ENCODE measurements at regions not wholly inside any gene's neighbourhood (a gene's known extent, or its start where the extent isn't known, plus 50 kb on each side); places are given as distances from the start of the nearest gene placed in this dataset.

GRCh38 chr12:61860451-61860850, 399.8 kb upstream of the USP15 start:
- Histone ChIP-seq H4K20me1 (ENCODE audit: insufficient read depth) (no peaks in the 10 kb centered on the region), H3K9ac (no peak overlapping the region), H3K9me2 (ENCODE audit: insufficient read depth) (no peaks in the 10 kb centered on the region), H3K36me3 (ENCODE audit: low read depth) (no peaks in the 10 kb centered on the region), H2AFZ (no peak overlapping the region), H3F3A (ENCODE audit: insufficient read depth) (no peaks in the 10 kb centered on the region), H3K27me3 (replicated peaks; ENCODE audit: insufficient read depth) (no peaks in the 10 kb centered on the region), H3K9me3 (ENCODE audit: low read depth) (no peaks in the 10 kb centered on the region), H3K4me1 (ENCODE audit: insufficient read depth) (no peaks in the 10 kb centered on the region), H3K4me3 (no peak overlapping the region), H3K79me2 (ENCODE audit: insufficient read depth) (no peaks in the 10 kb centered on the region), H3K4me2 (ENCODE audit: unreplicated experiment) (no peak overlapping the region), H3K27ac (no peak overlapping the region)
- in situ Hi-C loops (cut with MboI) = no loop called here
- DNase-seq = no peak
- TF ChIP-seq EZH2 (IDR thresholded peaks at IDR 0.05; ENCODE audit: insufficient read depth, poor library complexity, severe bottlenecking) (no peak), EZH2phosphoT487 (IDR thresholded peaks at IDR 0.05; ENCODE audit: insufficient read depth, low read depth) (no peak)

- H2AFZ ChIP-seq = no peak overlapping the region
- no peaks in the 10 kb centered on the region for H3F3A ChIP-seq (ENCODE audit: insufficient read depth)
- H3K9me3 ChIP-seq (ENCODE audit: low read depth) = no peaks in the 10 kb centered on the region
- TF ChIP-seq EZH2 (IDR thresholded peaks at IDR 0.05; ENCODE audit: insufficient read depth, poor library complexity, severe bottlenecking) (no peak), EZH2phosphoT487 (IDR thresholded peaks at IDR 0.05; ENCODE audit: insufficient read depth, low read depth) (no peak)
- no peak overlapping the region for H3K27ac ChIP-seq
- H3K79me2 ChIP-seq (ENCODE audit: insufficient read depth) = no peaks in the 10 kb centered on the region
- no peak overlapping the region for H3K4me2 ChIP-seq (ENCODE audit: unreplicated experiment)
- H3K4me3 ChIP-seq = no peak overlapping the region
- WGBS, 2 experiments (ENCODE audit: low coverage in 1 of 2, low lambda C conversion rate in 2 of 2, missing lambda C conversion rate in 2 of 2) = 41 to 54% methylated on average over 2 of the region's 2 CpGs
- no peaks in the 10 kb centered on the region for H4K20me1 ChIP-seq (ENCODE audit: insufficient read depth)
- no peaks in the 10 kb centered on the region for H3K9me2 ChIP-seq (ENCODE audit: insufficient read depth)
- no peak overlapping the region for H3K9ac ChIP-seq
- H3K4me1 ChIP-seq (ENCODE audit: insufficient read depth) = no peaks in the 10 kb centered on the region
- no peak for DNase-seq
- in situ Hi-C loops (cut with MboI) = no loop called here
- no peaks in the 10 kb centered on the region for H3K27me3 ChIP-seq (replicated peaks; ENCODE audit: insufficient read depth)
- no peaks in the 10 kb centered on the region for H3K36me3 ChIP-seq (ENCODE audit: low read depth)
These were observed 397.2 kb upstream of the USP15 start for GRCh38 chr12:61862986-61863385.

- in situ Hi-C loops (cut with MboI) = no loop called here
- WGBS, 2 experiments (ENCODE audit: low coverage in 1 of 2, low lambda C conversion rate in 2 of 2, missing lambda C conversion rate in 2 of 2) = 66 to 71% methylated on average over 6 of the region's 6 CpGs
These were observed 396.4 kb upstream of the USP15 start for GRCh38 chr12:61863811-61864210.

GRCh38 chr12:61869796-61870195, 390.4 kb upstream of the USP15 start:
- in situ Hi-C loops (cut with MboI) = no loop called here
- no peaks in the 10 kb centered on the region for H3K9me3 ChIP-seq (ENCODE audit: low read depth)

More at GRCh38 chr12:61863811-61864210, 396.4 kb upstream of the USP15 start:
- no peaks in the 10 kb centered on the region for H3K4me1 ChIP-seq (ENCODE audit: insufficient read depth)
- H3F3A ChIP-seq (ENCODE audit: insufficient read depth) = no peaks in the 10 kb centered on the region
- no peaks in the 10 kb centered on the region for H3K36me3 ChIP-seq (ENCODE audit: low read depth)
- no peaks in the 10 kb centered on the region for H4K20me1 ChIP-seq (ENCODE audit: insufficient read depth)
- H3K27ac ChIP-seq = no peak overlapping the region
- no peak overlapping the region for H2AFZ ChIP-seq
- no peak for DNase-seq
- no peak overlapping the region for H3K4me2 ChIP-seq (ENCODE audit: unreplicated experiment)
- H3K27me3 ChIP-seq (replicated peaks; ENCODE audit: insufficient read depth) = no peaks in the 10 kb centered on the region
- TF ChIP-seq EZH2 (IDR thresholded peaks at IDR 0.05; ENCODE audit: insufficient read depth, poor library complexity, severe bottlenecking) = no peak
- TF ChIP-seq EZH2phosphoT487 (IDR thresholded peaks at IDR 0.05; ENCODE audit: insufficient read depth, low read depth) = no peak
- H3K79me2 ChIP-seq (ENCODE audit: insufficient read depth) = no peaks in the 10 kb centered on the region
- no peak overlapping the region for H3K4me3 ChIP-seq
- no peak overlapping the region for H3K9ac ChIP-seq
- no peaks in the 10 kb centered on the region for H3K9me3 ChIP-seq (ENCODE audit: low read depth)
- H3K9me2 ChIP-seq (ENCODE audit: insufficient read depth) = no peaks in the 10 kb centered on the region

More at GRCh38 chr12:61869796-61870195, 390.4 kb upstream of the USP15 start:
- Histone ChIP-seq H2AFZ (no peak overlapping the region), H3K36me3 (ENCODE audit: low read depth) (no peaks in the 10 kb centered on the region), H3K4me3 (no peak overlapping the region), H3K4me2 (ENCODE audit: unreplicated experiment) (no peak overlapping the region), H4K20me1 (ENCODE audit: insufficient read depth) (no peaks in the 10 kb centered on the region), H3K27ac (no peak overlapping the region), H3K4me1 (ENCODE audit: insufficient read depth) (no peaks in the 10 kb centered on the region), H3F3A (ENCODE audit: insufficient read depth) (no peaks in the 10 kb centered on the region), H3K79me2 (ENCODE audit: insufficient read depth) (no peaks in the 10 kb centered on the region), H3K9me2 (ENCODE audit: insufficient read depth) (no peaks in the 10 kb centered on the region), H3K9ac (no peak overlapping the region), H3K27me3 (replicated peaks; ENCODE audit: insufficient read depth) (no peaks in the 10 kb centered on the region)
- WGBS, 2 experiments (ENCODE audit: low coverage in 1 of 2, low lambda C conversion rate in 2 of 2, missing lambda C conversion rate in 2 of 2) = 82 to 83% methylated on average over 2 of the region's 2 CpGs
- DNase-seq = no peak
- TF ChIP-seq EZH2 (IDR thresholded peaks at IDR 0.05; ENCODE audit: insufficient read depth, poor library complexity, severe bottlenecking) (no peak), EZH2phosphoT487 (IDR thresholded peaks at IDR 0.05; ENCODE audit: insufficient read depth, low read depth) (no peak)
